CD14-positive monocyte (primary cell): ENCODE measurements at regions not wholly inside any gene's neighbourhood (a gene's known extent, or its start where the extent isn't known, plus 50 kb on each side); places are given as distances from the start of the nearest gene placed in this dataset.

ENCODE experiments used
- DNase-seq, 3 donors: peaks; one replicate each; pipeline ENCODE4 v3.0.0-alpha.2; 2011 to 2022
- H2AFZ ChIP-seq: 2 replicates; pipeline ENCODE4 v1.6.0; 2012; ENCODE audit warnings: mild to moderate bottlenecking, low read depth, low read length, inconsistent platforms; ENCODE audit not compliant: insufficient read depth, poor library complexity, severe bottlenecking
- H3K27ac ChIP-seq, 2 donors: 1 replicate in 1 of 2; 2 replicates in 1 of 2; pipeline ENCODE4 v1.5.1; 2012 to 2013; ENCODE audit warnings: low read length in 2 of 2, control low read depth in 1 of 2, inconsistent platforms in 1 of 2, low read depth in 1 of 2, mild to moderate bottlenecking in 1 of 2
- H3K27me3 ChIP-seq, 2 donors: one replicate each; pipeline versions ENCODE4 v1.6.0 to v1.6.1; 2011 to 2013; ENCODE audit warnings: low read length in 2 of 2; ENCODE audit not compliant: control insufficient read depth in 2 of 2, insufficient read depth in 2 of 2
- H3K36me3 ChIP-seq, 2 donors: replicated peaks in 1 of 2; 1 replicate in 1 of 2; 2 replicates in 1 of 2; pipeline versions ENCODE4 v1.5.1 to v1.6.1; 2012 to 2013; ENCODE audit warnings: low read length in 2 of 2, control low read depth in 1 of 2, inconsistent platforms in 1 of 2, mild to moderate bottlenecking in 1 of 2; ENCODE audit not compliant: insufficient read depth in 2 of 2, control insufficient read depth in 1 of 2
- H3K4me1 ChIP-seq, 2 donors: 1 replicate in 1 of 2; 2 replicates in 1 of 2; pipeline versions ENCODE4 v1.5.1 to v1.6.1; 2012 to 2013; ENCODE audit warnings: low read length in 2 of 2, control low read depth in 1 of 2, inconsistent platforms in 1 of 2, mild to moderate bottlenecking in 1 of 2, moderate library complexity in 1 of 2; ENCODE audit not compliant: insufficient read depth in 2 of 2, control insufficient read depth in 1 of 2
- H3K4me2 ChIP-seq: replicated peaks from 2 replicates; pipeline ENCODE3; 2012; ENCODE audit warnings: low read length, moderate library complexity, mild to moderate bottlenecking; ENCODE audit not compliant: poor library complexity, severe bottlenecking; ENCODE audit errors: extremely low read depth
- H3K4me3 ChIP-seq, 3 experiments: fragments of 200-600 bp in 1 of 3; sonication (generic) in 1 of 3; replicated peaks in 1 of 3; 1 replicate in 2 of 3; 2 replicates in 1 of 3; pipeline ENCODE4 v1.5.1; 2011 to 2013; ENCODE audit warnings: low read length in 3 of 3, mild to moderate bottlenecking in 3 of 3, control low read depth in 2 of 3, low read depth in 2 of 3, inconsistent platforms in 1 of 3, moderate library complexity in 1 of 3
- H3K79me2 ChIP-seq: 2 replicates; pipeline ENCODE4 v1.6.0; 2012; ENCODE audit warnings: mild to moderate bottlenecking, control low read depth, inconsistent platforms, low read length, moderate library complexity; ENCODE audit not compliant: insufficient read depth
- H3K9ac ChIP-seq: 2 replicates; pipeline ENCODE4 v1.6.0; 2017; ENCODE audit warnings: low read length, mild to moderate bottlenecking; ENCODE audit not compliant: insufficient read depth, poor library complexity, severe bottlenecking
- H3K9me3 ChIP-seq, 2 donors: replicated peaks in 1 of 2; 1 replicate in 1 of 2; 2 replicates in 1 of 2; pipeline versions ENCODE4 v1.5.1 to v1.6.1; 2012 to 2013; ENCODE audit warnings: low read length in 2 of 2, control low read depth in 1 of 2; ENCODE audit not compliant: control insufficient read depth in 1 of 2, insufficient read depth in 1 of 2
- H4K20me1 ChIP-seq: 2 replicates; pipeline ENCODE4 v1.6.0; 2012; ENCODE audit warnings: mild to moderate bottlenecking, low read length, control low read depth, moderate library complexity; ENCODE audit not compliant: insufficient read depth
- H3K27ac Mint-ChIP-seq, 7 donors: one replicate each; pipeline ENCODE4 v1.8.0; 2020; ENCODE audit warnings: mild to moderate bottlenecking in 7 of 7, mixed read lengths in 7 of 7, moderate library complexity in 6 of 7, inconsistent platforms in 2 of 7
- H3K27me3 Mint-ChIP-seq, 3 donors: one replicate each; pipeline ENCODE4 v1.8.0; 2021 to 2022; ENCODE audit warnings: low read depth in 3 of 3, mild to moderate bottlenecking in 3 of 3, mixed read lengths in 3 of 3, moderate library complexity in 3 of 3, inconsistent platforms in 1 of 3
- H3K36me3 Mint-ChIP-seq, 2 donors: one replicate each; pipeline ENCODE4 v1.8.0; 2020; ENCODE audit warnings: mixed read lengths in 2 of 2, inconsistent platforms in 1 of 2, mild to moderate bottlenecking in 1 of 2
- H3K4me1 Mint-ChIP-seq: one replicate; pipeline ENCODE4 v1.8.0; 2020; ENCODE audit warnings: mild to moderate bottlenecking, mixed read lengths
- H3K4me3 Mint-ChIP-seq, 2 donors: one replicate each; pipeline ENCODE4 v1.8.0; 2020; ENCODE audit warnings: mild to moderate bottlenecking in 2 of 2, mixed read lengths in 2 of 2, moderate library complexity in 1 of 2
- H3K9me3 Mint-ChIP-seq, 7 donors: one replicate each; pipeline ENCODE4 v1.8.0; 2020 to 2022; ENCODE audit warnings: mixed read lengths in 7 of 7, mild to moderate bottlenecking in 6 of 7, moderate library complexity in 6 of 7, inconsistent platforms in 2 of 7
- WGBS: methylation state at CpG from one replicate; pipeline ENCODE4 v1.1.5; 2013; ENCODE audit warnings: missing lambda C conversion rate; ENCODE audit not compliant: insufficient coverage; 5-methylcytosine and 5-hydroxymethylcytosine counted together
- intact Hi-C, 2 donors: fragments of 100-400 bp; cut with micrococcal nuclease; formaldehyde crosslinking; loops; one replicate each; pipeline versions ENCODE4 v1.15.0 to v1.15.1; 2023
- TF ChIP-seq, protein P1 (sequence below): fragments of 200-600 bp; IDR thresholded peaks from one replicate; pipeline ENCODE4 v1.8.0; 2022; ENCODE audit warnings: antibody characterized with exemption, mild to moderate bottlenecking

DNA sequence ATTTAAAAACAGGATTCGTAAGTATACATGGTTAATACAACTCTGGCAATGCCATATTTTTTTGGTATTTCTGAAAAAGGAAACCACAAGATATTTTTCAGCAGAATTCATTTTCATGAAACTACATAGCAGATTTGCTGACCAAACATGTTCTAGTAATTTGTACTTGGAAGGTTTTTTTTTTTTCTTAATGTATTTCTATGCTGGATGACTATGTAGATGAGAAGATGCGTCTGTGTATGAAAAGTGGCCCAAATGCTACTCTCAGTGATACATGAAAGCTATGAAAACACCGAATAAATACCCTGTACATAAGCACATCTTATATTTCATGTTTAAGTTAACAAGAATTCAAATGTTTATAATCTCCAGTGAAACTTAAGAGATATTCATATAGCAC lies 400.9 kb upstream of the CYLC2 start:
- no peaks in the 10 kb centered on the region for H3K4me1 Mint-ChIP-seq
- peaks cover under 1 to 12% (median 5%) of the 10 kb centered on the region in 7 donors for H3K9me3 Mint-ChIP-seq
- no peak overlapping the region for H3K4me3 Mint-ChIP-seq
- DNase-seq: no peak
- no peaks in the 10 kb centered on the region for H3K27me3 ChIP-seq
- H2AFZ ChIP-seq: no peak overlapping the region
- H3K4me2 ChIP-seq: no peak overlapping the region
- no peaks in the 10 kb centered on the region for H3K79me2 ChIP-seq
- no peaks in the 10 kb centered on the region for H3K27me3 Mint-ChIP-seq
- no CpG with 5 or more reads among the region's 3 CpGs for WGBS
- no peak overlapping the region for H3K9ac ChIP-seq
- H3K27ac Mint-ChIP-seq: no peak overlapping the region
- no peak overlapping the region for H3K27ac ChIP-seq
- H3K36me3 Mint-ChIP-seq: no peaks in the 10 kb centered on the region
- H3K9me3 ChIP-seq: no peaks in the 10 kb centered on the region
- H3K4me3 ChIP-seq: no peak overlapping the region
- no peaks in the 10 kb centered on the region for H4K20me1 ChIP-seq
- H3K36me3 ChIP-seq: no peaks in the 10 kb centered on the region
- no peaks in the 10 kb centered on the region for H3K4me1 ChIP-seq
- TF ChIP-seq, protein P1, sequence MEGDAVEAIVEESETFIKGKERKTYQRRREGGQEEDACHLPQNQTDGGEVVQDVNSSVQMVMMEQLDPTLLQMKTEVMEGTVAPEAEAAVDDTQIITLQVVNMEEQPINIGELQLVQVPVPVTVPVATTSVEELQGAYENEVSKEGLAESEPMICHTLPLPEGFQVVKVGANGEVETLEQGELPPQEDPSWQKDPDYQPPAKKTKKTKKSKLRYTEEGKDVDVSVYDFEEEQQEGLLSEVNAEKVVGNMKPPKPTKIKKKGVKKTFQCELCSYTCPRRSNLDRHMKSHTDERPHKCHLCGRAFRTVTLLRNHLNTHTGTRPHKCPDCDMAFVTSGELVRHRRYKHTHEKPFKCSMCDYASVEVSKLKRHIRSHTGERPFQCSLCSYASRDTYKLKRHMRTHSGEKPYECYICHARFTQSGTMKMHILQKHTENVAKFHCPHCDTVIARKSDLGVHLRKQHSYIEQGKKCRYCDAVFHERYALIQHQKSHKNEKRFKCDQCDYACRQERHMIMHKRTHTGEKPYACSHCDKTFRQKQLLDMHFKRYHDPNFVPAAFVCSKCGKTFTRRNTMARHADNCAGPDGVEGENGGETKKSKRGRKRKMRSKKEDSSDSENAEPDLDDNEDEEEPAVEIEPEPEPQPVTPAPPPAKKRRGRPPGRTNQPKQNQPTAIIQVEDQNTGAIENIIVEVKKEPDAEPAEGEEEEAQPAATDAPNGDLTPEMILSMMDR: no peak
- intact Hi-C loops: no loop called here

DNA sequence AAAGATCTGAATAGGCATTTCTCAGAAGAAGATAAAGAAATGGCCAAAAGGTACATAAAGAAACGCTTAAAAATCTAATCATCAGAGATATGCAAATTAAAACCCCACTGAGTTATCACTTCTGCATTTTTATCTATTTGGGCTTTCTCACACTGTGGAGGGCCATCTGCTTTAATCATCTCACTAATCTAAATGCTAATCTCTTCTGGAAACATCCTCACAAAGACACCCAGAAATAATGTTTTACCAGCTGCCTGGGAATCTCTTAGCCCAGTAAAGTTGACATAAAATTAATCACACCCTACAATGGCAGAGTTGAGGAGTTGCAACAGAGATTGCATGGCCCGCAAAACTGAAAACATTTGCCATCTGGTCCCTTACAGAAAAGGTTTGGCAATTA lies 407.9 kb upstream of the CYLC2 start:
- no peaks in the 10 kb centered on the region for H3K27me3 Mint-ChIP-seq
- Histone ChIP-seq H4K20me1 (no peaks in the 10 kb centered on the region), H3K4me1 (no peaks in the 10 kb centered on the region), H3K27ac (no peak overlapping the region), H3K9me3 (no peaks in the 10 kb centered on the region), H2AFZ (no peak overlapping the region), H3K4me2 (no peak overlapping the region), H3K9ac (no peak overlapping the region), H3K36me3 (no peaks in the 10 kb centered on the region), H3K79me2 (no peaks in the 10 kb centered on the region), H3K27me3 (no peaks in the 10 kb centered on the region), H3K4me3 (no peak overlapping the region)
- TF ChIP-seq, protein P1: no peak
- no peak overlapping the region for H3K27ac Mint-ChIP-seq
- H3K4me3 Mint-ChIP-seq: no peak overlapping the region
- intact Hi-C loops: no loop called here
- WGBS: 52% methylated on average over 2 of the region's 2 CpGs
- no peaks in the 10 kb centered on the region for H3K4me1 Mint-ChIP-seq
- H3K9me3 Mint-ChIP-seq: peaks cover 0 to 3% (median 0%) of the 10 kb centered on the region in 7 donors
- no peaks in the 10 kb centered on the region for H3K36me3 Mint-ChIP-seq
- no peak for DNase-seq
